C4-2B (cell line): ENCODE measurements at regions not wholly inside any gene's neighbourhood (a gene's known extent, or its start where the extent isn't known, plus 50 kb on each side); places are given as distances from the start of the nearest gene placed in this dataset.

ENCODE experiments used
- H3K27ac ChIP-seq: fragments of 450-650 bp; 2 replicates; pipeline ENCODE4 v1.5.1; 2017
- ZFX ChIP-seq: fragments of 450-650 bp; IDR thresholded peaks from 2 replicates; pipeline ENCODE4 v1.6.1; 2017
- TF ChIP-seq, protein P1 (sequence below): fragments of 450-650 bp; conservative IDR thresholded peaks from 2 replicates; pipeline ENCODE4 v1.5.1; 2017; ENCODE audit warnings: mild to moderate bottlenecking

DNA sequence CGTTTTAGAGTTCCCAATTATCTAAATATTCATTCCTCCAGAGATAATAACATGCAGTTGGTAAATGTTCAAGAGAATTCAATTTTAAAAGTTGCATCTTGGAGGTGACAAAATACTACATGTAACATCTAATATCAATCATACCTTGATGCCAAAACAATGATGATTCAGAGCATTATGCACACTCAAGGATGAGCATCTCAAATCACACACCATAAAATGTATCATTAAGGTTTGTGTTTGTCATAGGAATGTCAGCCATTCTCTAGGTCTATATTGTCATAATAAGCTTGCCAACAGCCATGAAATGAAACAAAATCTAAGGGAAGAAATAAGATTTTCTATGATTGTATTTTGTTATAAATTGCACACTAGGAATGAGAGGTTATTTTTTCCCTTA lies 1667.0 kb downstream of the DPP10 start:
- no peak overlapping the region for H3K27ac ChIP-seq
- no peak for TF ChIP-seq ZFX
- TF ChIP-seq, protein P1, sequence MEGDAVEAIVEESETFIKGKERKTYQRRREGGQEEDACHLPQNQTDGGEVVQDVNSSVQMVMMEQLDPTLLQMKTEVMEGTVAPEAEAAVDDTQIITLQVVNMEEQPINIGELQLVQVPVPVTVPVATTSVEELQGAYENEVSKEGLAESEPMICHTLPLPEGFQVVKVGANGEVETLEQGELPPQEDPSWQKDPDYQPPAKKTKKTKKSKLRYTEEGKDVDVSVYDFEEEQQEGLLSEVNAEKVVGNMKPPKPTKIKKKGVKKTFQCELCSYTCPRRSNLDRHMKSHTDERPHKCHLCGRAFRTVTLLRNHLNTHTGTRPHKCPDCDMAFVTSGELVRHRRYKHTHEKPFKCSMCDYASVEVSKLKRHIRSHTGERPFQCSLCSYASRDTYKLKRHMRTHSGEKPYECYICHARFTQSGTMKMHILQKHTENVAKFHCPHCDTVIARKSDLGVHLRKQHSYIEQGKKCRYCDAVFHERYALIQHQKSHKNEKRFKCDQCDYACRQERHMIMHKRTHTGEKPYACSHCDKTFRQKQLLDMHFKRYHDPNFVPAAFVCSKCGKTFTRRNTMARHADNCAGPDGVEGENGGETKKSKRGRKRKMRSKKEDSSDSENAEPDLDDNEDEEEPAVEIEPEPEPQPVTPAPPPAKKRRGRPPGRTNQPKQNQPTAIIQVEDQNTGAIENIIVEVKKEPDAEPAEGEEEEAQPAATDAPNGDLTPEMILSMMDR: no peak

DNA sequence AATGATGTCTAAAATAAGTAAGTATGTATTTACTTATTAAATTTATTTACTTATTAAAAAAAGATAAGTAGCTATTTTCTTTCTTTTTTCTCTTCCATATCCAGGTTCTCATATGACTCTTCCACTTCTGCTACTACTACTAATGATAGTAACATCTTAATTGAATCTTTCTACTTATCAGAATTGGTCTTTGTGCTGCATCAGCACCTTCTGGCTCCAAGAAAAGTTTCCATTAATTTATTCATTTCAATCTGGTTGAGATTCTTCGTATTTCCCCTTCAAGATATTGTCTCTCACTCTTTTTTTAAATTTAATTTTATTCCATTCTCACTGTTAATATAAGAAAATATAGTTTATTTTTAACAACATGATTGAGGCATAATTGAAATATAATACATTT lies 1675.4 kb downstream of the DPP10 start:
- TF ChIP-seq, protein P1: no peak
- no peak for TF ChIP-seq ZFX
- H3K27ac ChIP-seq: no peak overlapping the region

DNA sequence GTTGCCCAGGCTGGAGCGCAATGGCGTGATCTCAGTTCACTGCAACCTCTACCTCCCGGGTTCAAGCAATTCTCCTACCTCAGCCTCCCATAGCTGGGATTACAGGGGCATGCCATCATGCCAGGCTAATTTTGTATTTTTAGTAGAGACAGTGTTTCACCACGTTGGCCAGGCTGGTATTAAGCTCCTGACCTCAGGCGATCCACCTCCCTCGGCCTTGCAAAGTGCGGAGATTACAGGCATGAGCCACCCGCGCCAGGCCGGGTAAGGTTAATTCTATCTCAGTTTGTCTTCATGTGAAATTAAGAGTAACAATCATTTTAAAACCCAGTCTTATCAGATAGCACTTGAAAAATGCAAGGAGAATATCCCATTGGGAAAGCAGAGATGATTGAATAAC lies 1681.7 kb upstream of the DDX18 start:
- H3K27ac ChIP-seq: no peak overlapping the region
- TF ChIP-seq, protein P1: no peak
- TF ChIP-seq ZFX: no peak

- no peak overlapping the region for H3K27ac ChIP-seq
- no peak for TF ChIP-seq ZFX
- TF ChIP-seq, protein P1: no peak
Measured at GRCh38 chr2:116133381-116133942, 1681.0 kb upstream of the DDX18 start.

GRCh38 chr2:116141891-116142474 lies 1672.5 kb upstream of the DDX18 start:
- no peak overlapping the region for H3K27ac ChIP-seq
- TF ChIP-seq, protein P1: no peak
- TF ChIP-seq ZFX: no peak

DNA sequence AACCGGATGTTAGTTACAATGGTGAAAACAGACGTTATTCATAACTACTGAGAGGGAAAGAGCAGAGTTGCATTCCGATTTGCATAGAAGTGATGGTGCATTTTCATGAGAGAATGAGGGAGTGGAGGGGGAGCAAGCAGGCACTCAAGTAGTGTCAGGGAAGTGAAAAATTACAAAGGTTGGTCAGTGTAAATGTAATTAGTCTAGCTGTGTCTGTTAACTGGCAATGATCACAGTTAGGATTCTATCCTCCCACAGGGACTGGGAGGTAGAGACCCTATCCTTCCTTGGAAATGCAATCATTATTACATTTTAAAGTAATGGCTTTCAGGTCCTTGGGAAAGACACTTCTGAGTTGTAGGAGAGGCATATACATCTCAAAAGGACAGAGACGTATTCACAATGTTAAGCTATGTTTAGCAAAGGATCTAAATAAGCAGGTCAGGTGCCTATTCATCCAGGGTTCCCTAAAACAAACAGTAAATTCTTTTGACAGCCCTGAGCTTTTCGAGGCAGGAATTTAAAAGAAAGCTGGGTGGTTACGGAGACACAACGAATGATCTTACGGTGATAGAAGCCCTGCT lies 1671.8 kb upstream of the DDX18 start:
- TF ChIP-seq, protein P1: no peak
- no peak for TF ChIP-seq ZFX
- H3K27ac ChIP-seq: no peak overlapping the region

DNA sequence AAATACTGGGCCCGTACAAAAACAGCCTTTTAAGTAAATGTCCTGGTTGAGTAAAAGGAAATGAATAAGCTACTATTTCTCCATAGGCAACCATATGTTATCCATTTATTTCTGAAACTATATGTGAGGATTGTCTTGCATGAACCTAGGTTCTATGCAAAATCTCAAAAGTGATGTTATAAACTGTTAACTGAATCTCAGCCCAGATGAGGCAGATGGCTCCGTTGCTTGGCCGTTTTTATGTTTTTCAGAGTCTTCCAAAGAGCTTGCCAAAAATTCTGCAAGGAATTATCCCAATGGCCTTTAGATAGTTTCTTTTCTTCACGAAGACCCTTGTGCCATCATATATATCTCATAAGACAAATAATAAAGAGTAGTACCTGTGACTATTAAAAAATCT lies 1669.5 kb upstream of the DDX18 start:
- TF ChIP-seq, protein P1: no peak
- TF ChIP-seq ZFX: no peak

More for the DNA sequence above, 1669.5 kb upstream of the DDX18 start:
- no peak overlapping the region for H3K27ac ChIP-seq
